ENCODE measurements at regions not wholly inside any gene's neighbourhood (a gene's known extent, or its start where the extent isn't known, plus 50 kb on each side); places are given as distances from the start of the nearest gene placed in this dataset.
"Not testable (repeated sequence)": the region's sequence is repeated elsewhere in the genome, so short reads cannot be mapped to it uniquely, and the experiment has no call there.

GRCh38 chr13:60275208-60275607 lies 111.5 kb upstream of the DIAPH3 start:
- no peak overlapping the region for H3K4me2 ChIP-seq (ENCODE audit: low read depth, low read length)
- FAIRE-seq, result no peak
- no peaks in the 10 kb centered on the region for H4K20me1 ChIP-seq (ENCODE audit: insufficient read depth, low read length)
- no peak for ATAC-seq
- no TSS peak for BruUV-seq (replicated peaks)
- no peak overlapping the region for H3K9ac ChIP-seq (ENCODE audit: insufficient read depth, low read depth, low read length)
- H3K4me1 ChIP-seq (ENCODE audit: insufficient read depth, low read length), result no peaks in the 10 kb centered on the region
- in situ Hi-C loops (cut with HindIII; ENCODE audit: extremely low pct_ligation_motif_present, low pct_unique_long_range_greater_than_20kb), result no loop called here
- TF ChIP-seq ELF4 (CRISPR knock-in tag; IDR thresholded peaks at IDR 0.05; ENCODE audit: borderline replicate concordance), result no peak
- TF ChIP-seq SNAPC5 (CRISPR knock-in tag; IDR thresholded peaks at IDR 0.05; ENCODE audit: borderline replicate concordance), result no peak
- no peak for TF ChIP-seq ZNF841 (CRISPR knock-in tag; IDR thresholded peaks at IDR 0.05; ENCODE audit: borderline replicate concordance)
- TF ChIP-seq HOXA9 (CRISPR knock-in tag; IDR thresholded peaks at IDR 0.05; ENCODE audit: borderline replicate concordance), result no peak
- TF ChIP-seq, protein P1, sequence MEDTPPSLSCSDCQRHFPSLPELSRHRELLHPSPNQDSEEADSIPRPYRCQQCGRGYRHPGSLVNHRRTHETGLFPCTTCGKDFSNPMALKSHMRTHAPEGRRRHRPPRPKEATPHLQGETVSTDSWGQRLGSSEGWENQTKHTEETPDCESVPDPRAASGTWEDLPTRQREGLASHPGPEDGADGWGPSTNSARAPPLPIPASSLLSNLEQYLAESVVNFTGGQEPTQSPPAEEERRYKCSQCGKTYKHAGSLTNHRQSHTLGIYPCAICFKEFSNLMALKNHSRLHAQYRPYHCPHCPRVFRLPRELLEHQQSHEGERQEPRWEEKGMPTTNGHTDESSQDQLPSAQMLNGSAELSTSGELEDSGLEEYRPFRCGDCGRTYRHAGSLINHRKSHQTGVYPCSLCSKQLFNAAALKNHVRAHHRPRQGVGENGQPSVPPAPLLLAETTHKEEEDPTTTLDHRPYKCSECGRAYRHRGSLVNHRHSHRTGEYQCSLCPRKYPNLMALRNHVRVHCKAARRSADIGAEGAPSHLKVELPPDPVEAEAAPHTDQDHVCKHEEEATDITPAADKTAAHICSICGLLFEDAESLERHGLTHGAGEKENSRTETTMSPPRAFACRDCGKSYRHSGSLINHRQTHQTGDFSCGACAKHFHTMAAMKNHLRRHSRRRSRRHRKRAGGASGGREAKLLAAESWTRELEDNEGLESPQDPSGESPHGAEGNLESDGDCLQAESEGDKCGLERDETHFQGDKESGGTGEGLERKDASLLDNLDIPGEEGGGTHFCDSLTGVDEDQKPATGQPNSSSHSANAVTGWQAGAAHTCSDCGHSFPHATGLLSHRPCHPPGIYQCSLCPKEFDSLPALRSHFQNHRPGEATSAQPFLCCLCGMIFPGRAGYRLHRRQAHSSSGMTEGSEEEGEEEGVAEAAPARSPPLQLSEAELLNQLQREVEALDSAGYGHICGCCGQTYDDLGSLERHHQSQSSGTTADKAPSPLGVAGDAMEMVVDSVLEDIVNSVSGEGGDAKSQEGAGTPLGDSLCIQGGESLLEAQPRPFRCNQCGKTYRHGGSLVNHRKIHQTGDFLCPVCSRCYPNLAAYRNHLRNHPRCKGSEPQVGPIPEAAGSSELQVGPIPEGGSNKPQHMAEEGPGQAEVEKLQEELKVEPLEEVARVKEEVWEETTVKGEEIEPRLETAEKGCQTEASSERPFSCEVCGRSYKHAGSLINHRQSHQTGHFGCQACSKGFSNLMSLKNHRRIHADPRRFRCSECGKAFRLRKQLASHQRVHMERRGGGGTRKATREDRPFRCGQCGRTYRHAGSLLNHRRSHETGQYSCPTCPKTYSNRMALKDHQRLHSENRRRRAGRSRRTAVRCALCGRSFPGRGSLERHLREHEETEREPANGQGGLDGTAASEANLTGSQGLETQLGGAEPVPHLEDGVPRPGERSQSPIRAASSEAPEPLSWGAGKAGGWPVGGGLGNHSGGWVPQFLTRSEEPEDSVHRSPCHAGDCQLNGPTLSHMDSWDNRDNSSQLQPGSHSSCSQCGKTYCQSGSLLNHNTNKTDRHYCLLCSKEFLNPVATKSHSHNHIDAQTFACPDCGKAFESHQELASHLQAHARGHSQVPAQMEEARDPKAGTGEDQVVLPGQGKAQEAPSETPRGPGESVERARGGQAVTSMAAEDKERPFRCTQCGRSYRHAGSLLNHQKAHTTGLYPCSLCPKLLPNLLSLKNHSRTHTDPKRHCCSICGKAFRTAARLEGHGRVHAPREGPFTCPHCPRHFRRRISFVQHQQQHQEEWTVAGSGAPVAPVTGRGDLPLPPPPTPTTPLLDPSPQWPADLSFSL (CRISPR knock-in tag; IDR thresholded peaks at IDR 0.05), result no peak
- no peak for TF ChIP-seq XRCC5 (optimal IDR thresholded peaks at IDR 0.05; ENCODE audit: low read length)
- TF ChIP-seq BRD4 (CRISPR knock-in tag; IDR thresholded peaks at IDR 0.05), result no peak
- WGBS (ENCODE audit: low lambda C conversion rate), result 14% methylated on average over 9 of the region's 9 CpGs
- no peaks in the 10 kb centered on the region for H3K79me2 ChIP-seq (ENCODE audit: insufficient read depth, low read length)
- ChIA-PET POLR2A (no interaction called here), CTCF (ENCODE audit: low intra/inter-chr PET ratio, low total read pairs) (no interaction called here)
- no peak overlapping the region for H3K4me3 ChIP-seq (replicated peaks in 1 of 3; ENCODE audit: insufficient read depth in 1 of 3, low read depth in 2 of 3, low read length in 3 of 3)
- H3K27ac ChIP-seq (ENCODE audit: extremely low read length, insufficient read depth, low read length), result no peak overlapping the region
- DNase-seq (ENCODE audit: low spot score), result no peak
- no peak overlapping the region for H2AFZ ChIP-seq (ENCODE audit: low read length)
- no peaks in the 10 kb centered on the region for H3K36me3 ChIP-seq (replicated peaks in 1 of 2; ENCODE audit: control insufficient read depth in 1 of 2, insufficient read depth in 2 of 2, low read length in 2 of 2)
- peaks cover 0 to 2% of the 10 kb centered on the region in 2 experiments; a peak in 1 of 5 replicates for H3K27me3 ChIP-seq (ENCODE audit: control insufficient read depth in 1 of 2, insufficient read depth in 2 of 2, low read length in 2 of 2)
- intact Hi-C loops (cut with micrococcal nuclease; ENCODE audit: unreplicated experiment), result no loop called here
- no peaks in the 10 kb centered on the region for H3K9me3 ChIP-seq (ENCODE audit: low read length)

DNA sequence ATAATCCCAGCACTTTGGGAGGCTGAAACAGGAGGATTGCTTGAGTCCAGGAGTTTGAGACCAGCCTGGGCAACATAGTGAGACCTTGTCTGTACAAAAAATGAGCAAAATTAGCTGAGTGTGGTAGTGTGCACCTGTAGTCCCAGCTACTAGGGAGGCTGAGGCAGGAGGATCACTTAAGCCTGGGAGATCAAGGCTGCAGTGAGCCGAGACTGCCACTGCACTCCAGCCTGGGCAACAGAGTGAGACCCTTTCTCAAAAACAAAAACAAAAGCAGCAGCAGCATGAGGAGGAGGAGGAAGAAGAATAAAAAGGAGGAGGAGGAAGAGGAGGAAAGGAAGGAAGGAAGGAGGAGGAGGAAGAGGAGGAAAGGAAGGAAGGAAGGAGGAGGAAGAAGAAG lies 116.5 kb upstream of the TDRD3 start:
- H3K9me3 ChIP-seq (ENCODE audit: low read length); H4K20me1 ChIP-seq (ENCODE audit: insufficient read depth, low read length); H3K4me1 ChIP-seq (ENCODE audit: insufficient read depth, low read length); H3K9ac ChIP-seq (ENCODE audit: insufficient read depth, low read depth, low read length); H3K79me2 ChIP-seq (ENCODE audit: insufficient read depth, low read length); in situ Hi-C loops (cut with HindIII; ENCODE audit: extremely low pct_ligation_motif_present, low pct_unique_long_range_greater_than_20kb); intact Hi-C loops (cut with micrococcal nuclease; ENCODE audit: unreplicated experiment); H2AFZ ChIP-seq (ENCODE audit: low read length); POLR2A ChIA-PET; ATAC-seq; H3K27ac ChIP-seq (ENCODE audit: extremely low read length, insufficient read depth, low read length); H3K36me3 ChIP-seq (replicated peaks in 1 of 2; ENCODE audit: control insufficient read depth in 1 of 2, insufficient read depth in 2 of 2, low read length in 2 of 2); CTCF ChIA-PET (ENCODE audit: low intra/inter-chr PET ratio, low total read pairs); H3K4me3 ChIP-seq (replicated peaks in 1 of 3; ENCODE audit: insufficient read depth in 1 of 3, low read depth in 2 of 3, low read length in 3 of 3); BruUV-seq (replicated peaks); DNase-seq (ENCODE audit: low spot score); FAIRE-seq; H3K4me2 ChIP-seq (ENCODE audit: low read depth, low read length); H3K27me3 ChIP-seq (ENCODE audit: control insufficient read depth in 1 of 2, insufficient read depth in 2 of 2, low read length in 2 of 2): not testable (repeated sequence)
- WGBS (ENCODE audit: low lambda C conversion rate), result 23% methylated on average over 1 of the region's 1 CpG
